ENCODE measurements at regions not wholly inside any gene's neighbourhood (a gene's known extent, or its start where the extent isn't known, plus 50 kb on each side); places are given as distances from the start of the nearest gene placed in this dataset.

DNA sequence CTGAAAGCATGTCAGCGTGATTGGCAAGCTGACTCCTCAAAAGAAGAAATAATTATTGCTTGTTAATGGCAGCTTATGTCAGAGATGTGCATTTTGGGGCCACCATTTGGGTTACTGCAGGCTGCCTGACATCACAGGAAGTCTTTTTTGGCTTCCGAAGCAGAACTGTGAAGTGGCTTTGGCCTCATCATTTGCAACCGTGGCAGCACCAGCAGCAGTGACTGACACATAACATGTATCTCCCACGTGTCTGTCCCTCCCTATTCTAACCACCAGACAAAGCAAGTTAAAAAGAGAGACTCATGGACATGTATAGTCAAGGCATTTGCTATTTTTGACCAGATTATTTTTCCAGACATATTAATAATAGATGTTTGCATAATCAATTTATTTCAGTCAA lies 488.7 kb upstream of the ACVR2A start:
- TF ChIP-seq, protein P1, sequence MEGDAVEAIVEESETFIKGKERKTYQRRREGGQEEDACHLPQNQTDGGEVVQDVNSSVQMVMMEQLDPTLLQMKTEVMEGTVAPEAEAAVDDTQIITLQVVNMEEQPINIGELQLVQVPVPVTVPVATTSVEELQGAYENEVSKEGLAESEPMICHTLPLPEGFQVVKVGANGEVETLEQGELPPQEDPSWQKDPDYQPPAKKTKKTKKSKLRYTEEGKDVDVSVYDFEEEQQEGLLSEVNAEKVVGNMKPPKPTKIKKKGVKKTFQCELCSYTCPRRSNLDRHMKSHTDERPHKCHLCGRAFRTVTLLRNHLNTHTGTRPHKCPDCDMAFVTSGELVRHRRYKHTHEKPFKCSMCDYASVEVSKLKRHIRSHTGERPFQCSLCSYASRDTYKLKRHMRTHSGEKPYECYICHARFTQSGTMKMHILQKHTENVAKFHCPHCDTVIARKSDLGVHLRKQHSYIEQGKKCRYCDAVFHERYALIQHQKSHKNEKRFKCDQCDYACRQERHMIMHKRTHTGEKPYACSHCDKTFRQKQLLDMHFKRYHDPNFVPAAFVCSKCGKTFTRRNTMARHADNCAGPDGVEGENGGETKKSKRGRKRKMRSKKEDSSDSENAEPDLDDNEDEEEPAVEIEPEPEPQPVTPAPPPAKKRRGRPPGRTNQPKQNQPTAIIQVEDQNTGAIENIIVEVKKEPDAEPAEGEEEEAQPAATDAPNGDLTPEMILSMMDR (IDR thresholded peaks at IDR 0.05; ENCODE audit: low read depth, low read length, missing control alignments), result no peak
- DNase-seq (ENCODE audit: low read depth), result no peak
- no peak overlapping the region for H3K4me3 ChIP-seq (ENCODE audit: low read depth, low read length)

DNA sequence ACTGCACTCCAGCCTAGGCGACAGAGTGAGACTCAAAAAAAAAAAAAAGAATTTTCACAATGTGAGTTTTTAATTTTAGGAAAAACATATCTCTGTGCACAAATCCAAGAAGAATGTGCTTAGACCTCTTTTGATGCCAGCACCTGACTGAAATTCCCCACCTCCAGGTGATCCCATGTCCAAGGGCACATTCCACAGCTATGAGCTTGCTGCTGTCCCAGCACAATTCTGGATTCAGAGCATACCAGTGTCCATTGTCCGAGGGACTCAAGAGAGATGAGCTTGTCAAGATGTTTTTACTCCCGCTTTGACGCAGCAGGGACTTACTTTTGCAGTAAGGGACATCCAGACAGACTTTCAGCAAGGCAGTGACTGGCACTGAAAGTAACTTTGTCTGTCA lies 489.1 kb upstream of the ACVR2A start:
- no peak overlapping the region for H3K4me3 ChIP-seq (ENCODE audit: low read depth, low read length)
- TF ChIP-seq, protein P1 (IDR thresholded peaks at IDR 0.05; ENCODE audit: low read depth, low read length, missing control alignments), result no peak
- DNase-seq (ENCODE audit: low read depth), result no peak

DNA sequence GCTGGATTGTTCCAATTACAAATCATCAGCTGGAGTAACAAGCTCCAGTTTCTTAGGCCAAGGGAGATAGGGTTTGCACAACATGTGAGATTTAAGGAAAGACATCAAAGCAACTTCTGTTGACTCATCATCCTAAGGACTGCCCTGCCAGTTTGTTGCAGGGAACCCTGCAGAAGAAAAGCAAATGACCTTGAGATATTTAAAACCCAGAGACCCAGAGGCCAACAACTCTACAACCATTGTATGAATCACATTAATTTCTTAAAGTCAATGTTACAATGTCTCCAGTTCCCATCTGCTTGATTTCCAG lies 491.8 kb upstream of the ACVR2A start:
- TF ChIP-seq, protein P1 (IDR thresholded peaks at IDR 0.05; ENCODE audit: low read depth, low read length, missing control alignments), result no peak
- DNase-seq (ENCODE audit: low read depth), result no peak
- H3K4me3 ChIP-seq (ENCODE audit: low read depth, low read length), result no peak overlapping the region

DNA sequence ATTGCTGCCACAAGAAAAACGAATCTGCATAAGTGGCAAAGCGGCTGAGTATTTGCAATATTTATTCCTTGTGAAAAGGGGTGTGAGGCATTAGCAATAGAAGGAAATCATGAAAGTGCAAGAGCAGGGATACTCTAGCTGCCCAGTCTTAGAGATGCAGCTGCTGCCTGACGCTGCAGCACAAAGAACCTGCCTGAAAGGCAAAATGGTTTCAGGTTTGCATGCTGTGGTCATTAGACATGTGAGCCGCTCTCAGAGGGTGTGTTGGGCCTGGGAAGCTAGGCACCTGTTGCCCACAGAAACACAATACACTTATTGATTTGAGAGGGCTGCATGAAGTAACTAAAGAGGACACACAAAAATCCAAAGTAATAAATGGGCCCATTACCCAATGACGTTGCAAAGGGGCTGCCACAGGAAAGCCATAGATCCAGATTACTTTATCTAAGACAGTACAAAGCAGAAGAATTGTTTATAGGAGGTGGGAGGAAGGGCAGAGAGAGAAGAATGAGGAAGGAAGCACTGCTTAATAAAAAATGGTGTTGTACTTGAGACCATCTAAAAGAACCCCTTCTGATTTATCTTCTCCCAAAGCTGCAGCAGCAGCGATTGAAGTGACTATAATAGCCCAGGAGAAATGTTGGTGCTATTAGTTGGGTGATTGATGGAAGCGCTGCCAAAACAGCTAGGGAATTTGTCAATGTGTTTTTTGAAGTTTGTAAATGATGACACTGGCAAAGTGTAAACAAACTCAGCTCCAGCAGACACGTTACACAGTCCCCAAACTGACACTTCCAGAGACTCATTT lies 492.4 kb upstream of the ACVR2A start:
- TF ChIP-seq, protein P1 (IDR thresholded peaks at IDR 0.05; ENCODE audit: low read depth, low read length, missing control alignments), result no peak
- no peak overlapping the region for H3K4me3 ChIP-seq (ENCODE audit: low read depth, low read length)
- DNase-seq (ENCODE audit: low read depth), result no peak

DNA sequence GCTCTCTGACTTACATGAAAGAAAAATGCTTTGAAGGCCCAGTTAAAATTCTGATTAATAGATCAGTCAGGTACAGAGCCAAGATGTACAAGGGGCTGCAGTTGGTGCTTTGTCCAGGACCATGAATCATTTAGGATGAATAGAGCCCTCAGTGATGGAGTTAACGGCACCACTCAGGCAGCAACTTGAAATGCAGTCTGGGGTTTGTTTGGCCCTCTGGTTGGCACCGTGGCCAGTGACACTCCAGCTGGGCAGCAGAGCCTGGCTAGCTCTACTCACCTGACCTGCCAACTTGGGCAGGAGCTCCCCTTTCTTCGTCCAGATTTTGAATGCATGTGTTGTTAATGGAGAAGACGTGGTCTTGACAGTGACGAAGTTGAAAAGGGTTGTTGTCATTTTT lies 493.0 kb upstream of the ACVR2A start:
- TF ChIP-seq, protein P1 (IDR thresholded peaks at IDR 0.05; ENCODE audit: low read depth, low read length, missing control alignments), result no peak
- DNase-seq (ENCODE audit: low read depth), result no peak
- no peak overlapping the region for H3K4me3 ChIP-seq (ENCODE audit: low read depth, low read length)

DNA sequence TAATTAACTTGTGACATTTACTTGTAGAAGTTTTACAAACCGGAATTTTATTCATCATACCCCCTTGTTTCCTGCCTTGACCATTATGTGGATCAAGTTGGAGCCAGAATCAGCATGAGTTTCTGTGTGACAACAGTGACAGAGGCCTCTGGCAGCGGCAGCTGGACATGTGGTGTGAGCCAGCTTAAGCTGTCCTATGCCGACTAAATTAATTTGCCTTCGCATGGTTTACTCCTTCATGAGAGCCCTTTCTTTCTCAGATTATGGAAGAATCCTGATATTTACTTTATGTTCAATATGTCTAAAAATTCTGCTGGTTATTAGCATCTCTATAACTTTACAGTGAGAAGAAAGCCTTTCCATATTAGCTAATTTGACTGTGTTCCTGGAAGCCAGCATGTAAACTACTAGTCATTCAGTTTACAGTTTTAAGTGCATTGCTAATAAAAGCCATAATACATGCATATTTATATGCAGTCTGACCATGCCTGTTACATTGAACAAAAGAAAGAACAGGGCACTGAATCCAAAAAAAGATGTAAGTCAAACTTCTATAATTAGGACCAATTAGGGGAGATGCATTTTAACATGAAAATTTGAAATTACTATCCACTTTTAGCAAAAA lies 495.8 kb upstream of the ACVR2A start:
- DNase-seq (ENCODE audit: low read depth), result no peak

More for the DNA sequence above, 495.8 kb upstream of the ACVR2A start:
- no peak overlapping the region for H3K4me3 ChIP-seq (ENCODE audit: low read depth, low read length)
- TF ChIP-seq, protein P1 (IDR thresholded peaks at IDR 0.05; ENCODE audit: low read depth, low read length, missing control alignments), result no peak

Measured in GM12864 (cell line).